Testis (tissue), 2 donors: ENCODE measurements at regions not wholly inside any gene's neighbourhood (a gene's known extent, or its start where the extent isn't known, plus 50 kb on each side); places are given as distances from the start of the nearest gene placed in this dataset.

ENCODE experiments used
- DNase-seq: peaks from one replicate; pipeline ENCODE4 v3.0.0-alpha.2; 2019
- H3K27ac ChIP-seq, 2 donors: fragments of 200-600 bp; sonication (generic); one replicate each; pipeline ENCODE4 v1.5.1; 2019
- H3K27me3 ChIP-seq: fragments of 200-600 bp; sonication (generic); one replicate; pipeline ENCODE4 v1.5.1; 2019
- H3K36me3 ChIP-seq: fragments of 200-600 bp; sonication (generic); one replicate; pipeline ENCODE4 v1.5.1; 2017; ENCODE audit warnings: low read depth; ENCODE audit errors: missing control alignments
- H3K4me1 ChIP-seq: fragments of 200-600 bp; sonication (generic); one replicate; pipeline ENCODE4 v1.5.1; 2019
- H3K4me3 ChIP-seq, 2 donors: fragments of 200-600 bp; sonication (generic); one replicate each; pipeline ENCODE4 v1.5.1; 2017 to 2019
- H3K9me3 ChIP-seq: fragments of 200-600 bp; sonication (generic); one replicate; pipeline ENCODE4 v1.5.1; 2017
- CTCF ChIP-seq, 3 experiments: fragments of 450-650 bp in 2 of 3; fragments of 200-600 bp in 1 of 3; sonication (generic) in 1 of 3; IDR thresholded peaks; one replicate each; pipeline ENCODE4 v1.5.1; 2016 to 2019; ENCODE audit warnings: antibody characterized with exemption in 3 of 3, mild to moderate bottlenecking in 2 of 3, moderate library complexity in 1 of 3
- POLR2A ChIP-seq: fragments of 450-650 bp; IDR thresholded peaks from one replicate; pipeline ENCODE4 v1.6.1; 2017; ENCODE audit warnings: antibody characterized with exemption, mild to moderate bottlenecking, moderate library complexity
- WGBS, 2 donors: methylation state at CpG; one replicate each; pipeline ENCODE4 v1.1.5; 2018; 5-methylcytosine and 5-hydroxymethylcytosine counted together
- intact Hi-C: fragments of 100-400 bp; cut with DNase I; formaldehyde crosslinking; loops from one replicate; pipeline ENCODE4 v1.15.1; 2023; ENCODE audit warnings: low total_unique reads

GRCh38 chr1:22314706-22315105 is 136.9 kb upstream of the ZBTB40 start:
- Histone ChIP-seq H3K27me3 (no peaks in the 10 kb centered on the region), H3K36me3 (no peaks in the 10 kb centered on the region), H3K4me1 (no peaks in the 10 kb centered on the region), H3K27ac (no peak overlapping the region), H3K9me3 (no peaks in the 10 kb centered on the region), H3K4me3 (no peak overlapping the region)
- DNase-seq = no peak
- 94% methylated on average over 11 of the region's 11 CpGs for WGBS, 2 donors
- no peak for TF ChIP-seq CTCF (IDR thresholded peaks at IDR 0.05)
- TF ChIP-seq POLR2A = no peak
- intact Hi-C loops = no loop called here

- DNase-seq = no peak
- WGBS, 2 donors = 81 to 84% methylated on average over 21 of the region's 21 CpGs
- H3K27ac ChIP-seq = no peak overlapping the region
- no peak for TF ChIP-seq CTCF (IDR thresholded peaks at IDR 0.05)
- TF ChIP-seq POLR2A = no peak
- H3K4me1 ChIP-seq = no peaks in the 10 kb centered on the region
- no peaks in the 10 kb centered on the region for H3K9me3 ChIP-seq
- intact Hi-C loops = no loop called here
- no peak overlapping the region for H3K4me3 ChIP-seq
- no peaks in the 10 kb centered on the region for H3K27me3 ChIP-seq
- H3K36me3 ChIP-seq = no peaks in the 10 kb centered on the region
Measured at GRCh38 chr1:22315315-22316078, 136.2 kb upstream of the ZBTB40 start.

GRCh38 chr1:22317231-22317919 is 134.3 kb upstream of the ZBTB40 start:
- Histone ChIP-seq H3K27ac (no peak overlapping the region), H3K27me3 (no peaks in the 10 kb centered on the region), H3K9me3 (no peaks in the 10 kb centered on the region), H3K4me1 (no peaks in the 10 kb centered on the region), H3K4me3 (no peak overlapping the region), H3K36me3 (no peaks in the 10 kb centered on the region)
- intact Hi-C loops = no loop called here
- DNase-seq = no peak
- TF ChIP-seq POLR2A (no peak), CTCF (IDR thresholded peaks at IDR 0.05) (no peak)
- WGBS, 2 donors = 87 to 88% methylated on average over 7 to 10 of the region's 10 CpGs

GRCh38 chr1:22317920-22318243 is 133.8 kb upstream of the ZBTB40 start:
- no peak for TF ChIP-seq CTCF (IDR thresholded peaks at IDR 0.05)
- no peak for TF ChIP-seq POLR2A
- DNase-seq = no peak
- no peak overlapping the region for H3K4me3 ChIP-seq
- no peaks in the 10 kb centered on the region for H3K4me1 ChIP-seq
- no peaks in the 10 kb centered on the region for H3K36me3 ChIP-seq
- H3K27me3 ChIP-seq = no peaks in the 10 kb centered on the region
- H3K27ac ChIP-seq = no peak overlapping the region
- intact Hi-C loops = no loop called here
- H3K9me3 ChIP-seq = no peaks in the 10 kb centered on the region
- 87 to 93% methylated on average over 3 of the region's 3 CpGs for WGBS, 2 donors
